ENCODE measurements at regions not wholly inside any gene's neighbourhood (a gene's known extent, or its start where the extent isn't known, plus 50 kb on each side); places are given as distances from the start of the nearest gene placed in this dataset.
A peak's percentile ranks its signal among the peaks of the same experiment; 100 is the strongest.

GRCh38 chr1:220339581-220339980, 67.3 kb upstream of the RAB3GAP2 start:
- no peaks in the 10 kb centered on the region for H3K79me1 ChIP-seq (ENCODE audit: low read depth, low read length)
- FAIRE-seq (no peak), DNase-seq (ENCODE audit: low read depth in 1 of 2, low spot score in 2 of 2) (no peak)
- no peaks in the 10 kb centered on the region for H3K36me3 ChIP-seq (ENCODE audit: control insufficient read depth in 2 of 4, insufficient read depth in 4 of 4, low read length in 3 of 4)
- peak overlapping the region; percentile 97 for H2BK120ac ChIP-seq (replicated peaks; ENCODE audit: low read depth, low read length)
- peak overlapping the region; percentile 64 for H4K5ac ChIP-seq (ENCODE audit: insufficient read length, low read depth, low read length)
- CTCF ChIA-PET (ENCODE audit: partially characterized antibody), result interaction anchor here (0.6 to 2.7 kb wide), 14 partner anchors 8 to 464 kb away, joined by 3 to 12 read pairs (median 4); partner anchors contain the start of gene MTARC1
- peak overlapping the region; percentile 98 for H2BK20ac ChIP-seq (ENCODE audit: low read length)
- H3K4me3 ChIP-seq (ENCODE audit: extremely low read depth in 1 of 4, insufficient read depth in 2 of 4, low read depth in 3 of 4, low read length in 4 of 4), result no peak overlapping the region
- TF ChIP-seq FOSL1 (IDR thresholded peaks at IDR 0.05; ENCODE audit: insufficient read depth, low read depth, low read length) (no peak), RXRA (IDR thresholded peaks at IDR 0.05; ENCODE audit: insufficient read depth, low read depth, low read length) (no peak), BACH1 (IDR thresholded peaks at IDR 0.05; ENCODE audit: low read length) (no peak), SAP30 (IDR thresholded peaks at IDR 0.05; ENCODE audit: insufficient read depth, insufficient replicate concordance, low read length) (no peak), RAD21 (IDR thresholded peaks at IDR 0.05 in 1 of 2, conservative IDR thresholded peaks at IDR 0.05 in 1 of 2; ENCODE audit: low read depth in 2 of 2, low read length in 2 of 2) (peak; percentile 70 to 71), HDAC2 (IDR thresholded peaks at IDR 0.05; ENCODE audit: borderline replicate concordance in 1 of 2, low read depth in 2 of 2, low read length in 2 of 2) (no peak), TBP (IDR thresholded peaks at IDR 0.05; ENCODE audit: low read depth, low read length) (no peak), CTCF (IDR thresholded peaks at IDR 0.05; ENCODE audit: control extremely low read depth in 1 of 3, insufficient read depth in 1 of 3, low read depth in 1 of 3, low read length in 3 of 3) (peak in 1 of 3 experiments; percentile 35; a peak in 1 of 4 replicates), CBX8 (IDR thresholded peaks at IDR 0.05; ENCODE audit: borderline replicate concordance, low read depth, low read length) (no peak), SP4 (IDR thresholded peaks at IDR 0.05; ENCODE audit: low read length) (no peak)
- peak overlapping the region; percentile 46 for H3K14ac ChIP-seq (ENCODE audit: insufficient read length)
- H3K9me3 ChIP-seq (ENCODE audit: insufficient read depth in 2 of 2, low read depth in 1 of 2, low read length in 1 of 2), result no peaks in the 10 kb centered on the region
- no peak overlapping the region; the same call in 1 of the 2 replicates for H2BK12ac ChIP-seq (ENCODE audit: low read depth, low read length)
- no peak overlapping the region for H4K8ac ChIP-seq (ENCODE audit: extremely low read depth, insufficient read depth, low read length)
- no peak overlapping the region for H2AFZ ChIP-seq (ENCODE audit: low read length)
- H3K23me2 ChIP-seq (ENCODE audit: low read depth, low read length), result no peaks in the 10 kb centered on the region
- peak overlapping the region; percentile 71 for H4K91ac ChIP-seq (replicated peaks; ENCODE audit: insufficient read length, low read length)
- peak overlapping the region; percentile 92 for H3K27ac ChIP-seq (ENCODE audit: low read depth, low read length)
- peak overlapping the region; percentile 0 for H3K4ac ChIP-seq (replicated peaks; ENCODE audit: insufficient read length, low read depth, low read length)
- peaks cover 2 to 20% (median 12%) of the 10 kb centered on the region in 4 experiments; a peak in 6 of 7 replicates for H3K4me1 ChIP-seq (replicated peaks in 1 of 4; ENCODE audit: control insufficient read depth in 3 of 4, insufficient read depth in 4 of 4, low read length in 3 of 4)
- no peak overlapping the region for H2BK15ac ChIP-seq (ENCODE audit: low read length)
- no peaks in the 10 kb centered on the region for H4K20me1 ChIP-seq (replicated peaks in 1 of 2; ENCODE audit: control insufficient read depth in 1 of 2, insufficient read depth in 2 of 2, low read length in 2 of 2)
- H3K9ac ChIP-seq (replicated peaks in 1 of 4; ENCODE audit: extremely low read depth in 1 of 4, low read depth in 3 of 4, low read length in 3 of 4), result 0 out of 7 replicates have a peak overlapping the region, but pooled peaks of 1 of the 4 experiments have one; percentile 0
- peak overlapping the region; percentile 1 for H3K56ac ChIP-seq (replicated peaks; ENCODE audit: insufficient read length, low read depth, low read length)
- H3K27me3 ChIP-seq (replicated peaks in 1 of 4; ENCODE audit: control insufficient read depth in 3 of 4, extremely low read depth in 1 of 4, insufficient read depth in 3 of 4, low read length in 3 of 4), result no peaks in the 10 kb centered on the region; a peak in 3 of 7 replicates
- 81% methylated on average over 1 of the region's 1 CpG; no CpG with 5 or more reads in 1 of the 2 experiments for WGBS, 2 experiments (ENCODE audit: extremely low coverage in 1 of 2, insufficient coverage in 1 of 2, insufficient read length in 1 of 2, insufficient replicate concordance in 2 of 2, low coverage in 1 of 2, low lambda C conversion rate in 2 of 2, missing lambda C conversion rate in 1 of 2)
- H2AK5ac ChIP-seq (ENCODE audit: low read depth, low read length), result no peak overlapping the region; the same call in 1 of the 2 replicates
- H3K18ac ChIP-seq (ENCODE audit: extremely low read depth, low read length), result peak overlapping the region; percentile 21
- H3K4me2 ChIP-seq (ENCODE audit: insufficient read depth in 1 of 2, low read depth in 2 of 2, low read length in 2 of 2), result peak overlapping the region; percentile 44 to 47
- POLR2A ChIA-PET (ENCODE audit: partially characterized antibody), result interaction anchor here (1.0 to 2.2 kb wide), 7 partner anchors 14 to 59 kb away, joined by 3 to 9 read pairs (median 3); no protein-coding TSS in a partner anchor
- H3K79me2 ChIP-seq (ENCODE audit: control insufficient read depth in 1 of 2, insufficient read depth in 2 of 2, low read length in 2 of 2), result no peaks in the 10 kb centered on the region
- peak overlapping the region; percentile 91; the same call in 1 of the 2 replicates for H2BK5ac ChIP-seq (ENCODE audit: low read depth, low read length)
- no peak overlapping the region for H3K23ac ChIP-seq (ENCODE audit: insufficient read length)

Measured in H1 (cell line).